OCI-LY7 (cell line): ENCODE measurements at regions not wholly inside any gene's neighbourhood (a gene's known extent, or its start where the extent isn't known, plus 50 kb on each side); places are given as distances from the start of the nearest gene placed in this dataset.

ENCODE experiments used
- EZH2phosphoT487 ChIP-seq: fragments of 200-600 bp; sonication (generic); IDR thresholded peaks from 2 replicates; pipeline ENCODE4 v1.6.1; 2018; ENCODE audit warnings: low read depth, borderline replicate concordance, mild to moderate bottlenecking, mixed run types, antibody characterized with exemption, low read length, moderate library complexity, mixed read lengths
- TF ChIP-seq, protein P1 (sequence below): fragments of 200-600 bp; sonication (generic); conservative IDR thresholded peaks from 2 replicates; pipeline ENCODE4 v1.5.1; 2014; ENCODE audit warnings: mild to moderate bottlenecking, antibody characterized with exemption, low read length, moderate library complexity, mixed read lengths

DNA sequence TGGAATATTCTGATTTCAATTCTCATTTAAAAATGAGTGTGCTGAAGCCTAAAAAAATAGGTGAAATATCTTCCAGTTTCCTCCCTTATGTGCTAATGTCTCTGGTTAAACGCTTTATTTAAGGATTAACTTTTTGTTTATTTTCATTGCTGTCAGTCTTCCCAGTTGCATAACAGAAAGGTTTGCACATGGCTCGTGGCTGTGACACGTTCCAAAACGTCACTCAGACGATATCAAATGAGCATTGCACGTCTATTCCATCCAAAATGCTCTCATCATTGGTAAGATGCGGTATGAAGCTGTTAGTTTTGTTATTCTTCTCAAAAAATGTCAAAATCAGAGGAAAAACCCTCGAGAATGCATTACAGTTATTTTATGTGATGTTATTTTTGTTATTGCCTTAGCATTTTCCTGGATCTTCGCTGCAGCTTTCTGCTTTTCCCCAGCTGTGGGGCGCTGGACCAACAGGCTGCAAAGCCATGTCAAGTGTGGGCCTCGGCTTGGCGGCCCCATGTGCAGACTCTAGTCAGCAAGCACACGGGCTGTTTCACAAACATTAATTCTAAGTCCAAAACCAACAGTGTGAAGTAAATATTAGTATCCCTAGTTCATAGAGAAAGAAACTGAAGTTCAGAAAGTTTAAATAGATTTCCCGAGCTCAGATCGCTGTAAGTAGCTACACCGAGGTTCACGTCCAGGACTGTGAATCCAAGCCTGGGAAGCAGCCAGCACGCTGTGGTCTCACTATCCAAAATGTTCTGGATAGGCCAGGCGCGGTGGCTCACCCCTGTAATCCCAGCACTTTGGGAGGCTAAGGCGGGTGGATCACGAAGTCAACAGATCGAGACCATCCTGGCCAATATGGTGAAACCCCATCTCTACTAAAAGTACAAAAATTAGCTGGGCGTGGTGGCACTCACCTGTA lies 793.4 kb upstream of the FRG1 start:
- TF ChIP-seq, protein P1, sequence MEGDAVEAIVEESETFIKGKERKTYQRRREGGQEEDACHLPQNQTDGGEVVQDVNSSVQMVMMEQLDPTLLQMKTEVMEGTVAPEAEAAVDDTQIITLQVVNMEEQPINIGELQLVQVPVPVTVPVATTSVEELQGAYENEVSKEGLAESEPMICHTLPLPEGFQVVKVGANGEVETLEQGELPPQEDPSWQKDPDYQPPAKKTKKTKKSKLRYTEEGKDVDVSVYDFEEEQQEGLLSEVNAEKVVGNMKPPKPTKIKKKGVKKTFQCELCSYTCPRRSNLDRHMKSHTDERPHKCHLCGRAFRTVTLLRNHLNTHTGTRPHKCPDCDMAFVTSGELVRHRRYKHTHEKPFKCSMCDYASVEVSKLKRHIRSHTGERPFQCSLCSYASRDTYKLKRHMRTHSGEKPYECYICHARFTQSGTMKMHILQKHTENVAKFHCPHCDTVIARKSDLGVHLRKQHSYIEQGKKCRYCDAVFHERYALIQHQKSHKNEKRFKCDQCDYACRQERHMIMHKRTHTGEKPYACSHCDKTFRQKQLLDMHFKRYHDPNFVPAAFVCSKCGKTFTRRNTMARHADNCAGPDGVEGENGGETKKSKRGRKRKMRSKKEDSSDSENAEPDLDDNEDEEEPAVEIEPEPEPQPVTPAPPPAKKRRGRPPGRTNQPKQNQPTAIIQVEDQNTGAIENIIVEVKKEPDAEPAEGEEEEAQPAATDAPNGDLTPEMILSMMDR: no peak
- no peak for TF ChIP-seq EZH2phosphoT487
